CD4-positive, alpha-beta T cell treated with Interferon alpha-2 for 1 hour (primary cell): ENCODE measurements at regions not wholly inside any gene's neighbourhood (a gene's known extent, or its start where the extent isn't known, plus 50 kb on each side); places are given as distances from the start of the nearest gene placed in this dataset.
A peak's percentile ranks its signal among the peaks of the same experiment; 100 is the strongest.
"Not testable (repeated sequence)": the region's sequence is repeated elsewhere in the genome, so short reads cannot be mapped to it uniquely, and the experiment has no call there.

Source experiments
- DNase-seq, 2 donors: peaks; one replicate each; pipeline ENCODE4 v3.0.0-alpha.2; 2020 to 2022

- no peak for DNase-seq
Observed at GRCh38 chr9:71632776-71633175, 135.5 kb downstream of the CEMIP2 start.

- DNase-seq = no peak
Observed at GRCh38 chr9:71630377-71630995, 137.8 kb downstream of the CEMIP2 start.

- DNase-seq = no peak
Observed at GRCh38 chr9:71629578-71630215, 138.6 kb downstream of the CEMIP2 start.

- peak; percentile 7 to 45 for DNase-seq
Observed at GRCh38 chr9:71628247-71628646, 140.1 kb downstream of the CEMIP2 start.

GRCh38 chr9:71627537-71627936 is 140.8 kb downstream of the CEMIP2 start:
- no peak for DNase-seq

GRCh38 chr9:71626395-71626794 is 141.9 kb downstream of the CEMIP2 start:
- no peak for DNase-seq

GRCh38 chr9:71624728-71625127 is 143.6 kb downstream of the CEMIP2 start:
- DNase-seq = no peak

GRCh38 chr9:71620746-71621145 is 147.6 kb downstream of the CEMIP2 start:
- DNase-seq = no peak

GRCh38 chr9:71620331-71620730 is 148.0 kb downstream of the CEMIP2 start:
- no peak for DNase-seq

- no peak for DNase-seq
Observed at GRCh38 chr9:71619926-71620325, 148.4 kb downstream of the CEMIP2 start.

- DNase-seq = no peak
Observed at GRCh38 chr9:71614409-71615010, 153.8 kb downstream of the CEMIP2 start.

GRCh38 chr9:71612889-71613288 is 155.4 kb downstream of the CEMIP2 start:
- DNase-seq = no peak

- DNase-seq = no peak
Observed at GRCh38 chr9:71609448-71609830, 158.9 kb downstream of the CEMIP2 start.

- DNase-seq = no peak
Observed at GRCh38 chr9:71608825-71609447, 159.4 kb downstream of the CEMIP2 start.

- no peak for DNase-seq
Observed at GRCh38 chr9:71608021-71608420, 160.3 kb downstream of the CEMIP2 start.

GRCh38 chr9:71607461-71607881 is 160.8 kb downstream of the CEMIP2 start:
- no peak for DNase-seq

GRCh38 chr9:71604197-71605063 is 163.9 kb downstream of the CEMIP2 start:
- peak; percentile 80 to 83 for DNase-seq

GRCh38 chr9:71602652-71603051 is 165.7 kb downstream of the CEMIP2 start:
- DNase-seq = no peak

- DNase-seq = not testable (repeated sequence)
Observed at GRCh38 chr9:71595762-71596161, 172.6 kb downstream of the CEMIP2 start.

GRCh38 chr9:71594541-71594940 is 173.8 kb downstream of the CEMIP2 start:
- no peak for DNase-seq

GRCh38 chr9:71592400-71592799 is 175.9 kb downstream of the CEMIP2 start:
- no peak for DNase-seq

GRCh38 chr9:71590362-71590761 is 178.0 kb downstream of the CEMIP2 start:
- no peak for DNase-seq

- DNase-seq = no peak
Observed at GRCh38 chr9:71589612-71590011, 178.7 kb downstream of the CEMIP2 start.
